H1 (cell line): ENCODE measurements at regions not wholly inside any gene's neighbourhood (a gene's known extent, or its start where the extent isn't known, plus 50 kb on each side); places are given as distances from the start of the nearest gene placed in this dataset.

Experiments used
- CTCF ChIA-PET: fragments of 300-600 bp; sonication (Branson Sonifier 250); formaldehyde crosslinking; loops from one replicate; lab custom pipeline; 2021; ENCODE audit not compliant: partially characterized antibody; lab: Charles Lee
- POLR2A ChIA-PET: fragments of 300-600 bp; sonication (Branson Sonifier 250); formaldehyde crosslinking; loops from one replicate; lab custom pipeline; 2021; ENCODE audit warnings: inconsistent platforms; ENCODE audit not compliant: partially characterized antibody; lab: Charles Lee
- DNase-seq, 2 experiments: peaks; one replicate each; pipeline versions ENCODE4 v3.0.0 to v3.0.0-alpha.2; 2010 to 2022; ENCODE audit warnings: low spot score in 2 of 2, low read depth in 1 of 2, mixed read lengths in 1 of 2
- FAIRE-seq: peaks from 2 replicates; lab custom pipeline; 2011; peaks lifted over from hg19 to GRCh38; lab: Jason Lieb, UNC
- H2AFZ ChIP-seq: 2 replicates; pipeline ENCODE4 v1.8.1; 2012; ENCODE audit warnings: low read length, inconsistent platforms
- H2AK5ac ChIP-seq: 2 replicates; pipeline ENCODE4 v1.6.1; 2013; ENCODE audit warnings: low read depth, low read length
- H2BK120ac ChIP-seq: replicated peaks from 2 replicates; pipeline ENCODE3; 2013; ENCODE audit warnings: low read depth, low read length, inconsistent platforms
- H2BK12ac ChIP-seq: 2 replicates; pipeline ENCODE4 v1.6.1; 2013; ENCODE audit warnings: low read depth, low read length
- H2BK15ac ChIP-seq: 2 replicates; pipeline ENCODE4 v1.6.1; 2013; ENCODE audit warnings: low read length
- H2BK20ac ChIP-seq: 2 replicates; pipeline ENCODE4 v1.6.1; 2013; ENCODE audit warnings: low read length
- H2BK5ac ChIP-seq: 2 replicates; pipeline ENCODE4 v1.6.1; 2013; ENCODE audit warnings: low read depth, low read length
- H3K14ac ChIP-seq: 2 replicates; pipeline ENCODE4 v1.6.1; 2013; ENCODE audit warnings: inconsistent platforms; ENCODE audit not compliant: insufficient read length
- H3K18ac ChIP-seq: 2 replicates; pipeline ENCODE4 v1.6.1; 2013; ENCODE audit warnings: low read length; ENCODE audit errors: extremely low read depth
- H3K23ac ChIP-seq: 2 replicates; pipeline ENCODE4 v1.6.1; 2013; ENCODE audit warnings: inconsistent platforms; ENCODE audit not compliant: insufficient read length
- H3K23me2 ChIP-seq: 2 replicates; pipeline ENCODE4 v1.6.1; 2013; ENCODE audit warnings: low read depth, low read length
- H3K27ac ChIP-seq: 2 replicates; pipeline ENCODE4 v1.6.1; 2011; ENCODE audit warnings: low read depth, low read length, inconsistent platforms
- H3K27me3 ChIP-seq, 4 experiments: replicated peaks in 1 of 4; 1 replicate in 1 of 4; 2 replicates in 3 of 4; pipeline versions ENCODE4 v1.6.1 to v1.8.1; 2011 to 2013; ENCODE audit warnings: low read length in 3 of 4, mild to moderate bottlenecking in 3 of 4, inconsistent platforms in 2 of 4, mixed read lengths in 2 of 4, moderate library complexity in 1 of 4; ENCODE audit not compliant: control insufficient read depth in 3 of 4, insufficient read depth in 3 of 4; ENCODE audit errors: extremely low read depth in 1 of 4
- H3K36me3 ChIP-seq, 4 experiments: 2 replicates each; pipeline versions ENCODE4 v1.6.1 to v1.8.1; 2011 to 2013; ENCODE audit warnings: mild to moderate bottlenecking in 4 of 4, low read length in 3 of 4, moderate library complexity in 2 of 4, control low read depth in 1 of 4, inconsistent platforms in 1 of 4; ENCODE audit not compliant: insufficient read depth in 4 of 4, control insufficient read depth in 2 of 4
- H3K4ac ChIP-seq: replicated peaks from 2 replicates; pipeline ENCODE3; 2013; ENCODE audit warnings: low read length, low read depth, mixed read lengths, inconsistent platforms; ENCODE audit not compliant: insufficient read length
- H3K4me1 ChIP-seq, 4 experiments: replicated peaks in 1 of 4; 1 replicate in 1 of 4; 2 replicates in 3 of 4; pipeline versions ENCODE4 v1.6.1 to v1.8.1; 2011 to 2013; ENCODE audit warnings: low read length in 3 of 4, inconsistent platforms in 2 of 4, mixed read lengths in 1 of 4; ENCODE audit not compliant: insufficient read depth in 4 of 4, control insufficient read depth in 3 of 4
- H3K4me2 ChIP-seq, 2 experiments: 2 replicates each; pipeline versions ENCODE4 v1.6.1 to v1.8.1; 2011 to 2013; ENCODE audit warnings: low read depth in 2 of 2, low read length in 2 of 2, control low read depth in 1 of 2, inconsistent platforms in 1 of 2, mild to moderate bottlenecking in 1 of 2; ENCODE audit not compliant: insufficient read depth in 1 of 2
- H3K4me3 ChIP-seq, 4 experiments: fragments of 200-600, 300-600 bp in 1 of 4; sonication (generic), shearing (Covaris generic), sonication (Bioruptor Twin) in 1 of 4; 2 replicates each; pipeline versions ENCODE4 v1.5.1 to v1.8.1; 2011 to 2016; ENCODE audit warnings: low read length in 4 of 4, low read depth in 3 of 4, control low read depth in 2 of 4, inconsistent platforms in 2 of 4, mild to moderate bottlenecking in 2 of 4, mixed read lengths in 1 of 4, moderate library complexity in 1 of 4; ENCODE audit not compliant: insufficient read depth in 2 of 4; ENCODE audit errors: extremely low read depth in 1 of 4
- H3K56ac ChIP-seq: replicated peaks from 2 replicates; pipeline ENCODE3; 2013; ENCODE audit warnings: low read depth, mild to moderate bottlenecking, mixed read lengths, low read length, inconsistent platforms; ENCODE audit not compliant: insufficient read length
- H3K79me1 ChIP-seq: 2 replicates; pipeline ENCODE4 v1.6.1; 2013; ENCODE audit warnings: low read depth, low read length, control low read depth
- H3K79me2 ChIP-seq, 2 experiments: 2 replicates each; pipeline versions ENCODE4 v1.6.1 to v1.8.1; 2012 to 2013; ENCODE audit warnings: low read length in 2 of 2, mild to moderate bottlenecking in 2 of 2, inconsistent platforms in 1 of 2; ENCODE audit not compliant: insufficient read depth in 2 of 2, control insufficient read depth in 1 of 2
- H3K9ac ChIP-seq, 4 experiments: replicated peaks in 1 of 4; 1 replicate in 1 of 4; 2 replicates in 3 of 4; pipeline versions ENCODE4 v1.6.1 to v1.8.1; 2011 to 2013; ENCODE audit warnings: low read depth in 3 of 4, low read length in 3 of 4, control low read depth in 2 of 4, mild to moderate bottlenecking in 2 of 4, moderate library complexity in 2 of 4, inconsistent platforms in 1 of 4; ENCODE audit errors: extremely low read depth in 1 of 4
- H3K9me3 ChIP-seq, 2 experiments: 2 replicates each; pipeline versions ENCODE4 v1.6.1 to v1.8.1; 2012 to 2013; ENCODE audit warnings: mild to moderate bottlenecking in 2 of 2, moderate library complexity in 2 of 2, control low read depth in 1 of 2, inconsistent platforms in 1 of 2, low read depth in 1 of 2, low read length in 1 of 2, mixed read lengths in 1 of 2; ENCODE audit not compliant: insufficient read depth in 2 of 2
- H4K20me1 ChIP-seq, 2 experiments: replicated peaks in 1 of 2; 2 replicates each; pipeline versions ENCODE3 to v1.8.1; 2011 to 2013; ENCODE audit warnings: inconsistent platforms in 2 of 2, low read length in 2 of 2, mild to moderate bottlenecking in 1 of 2; ENCODE audit not compliant: insufficient read depth in 2 of 2, control insufficient read depth in 1 of 2
- H4K5ac ChIP-seq: 2 replicates; pipeline ENCODE4 v1.6.1; 2013; ENCODE audit warnings: low read length, low read depth, mixed read lengths, inconsistent platforms; ENCODE audit not compliant: insufficient read length
- H4K8ac ChIP-seq: 2 replicates; pipeline ENCODE4 v1.8.0; 2013; ENCODE audit warnings: mild to moderate bottlenecking, moderate library complexity, low read length, inconsistent platforms; ENCODE audit not compliant: insufficient read depth; ENCODE audit errors: extremely low read depth
- H4K91ac ChIP-seq: replicated peaks from 2 replicates; pipeline ENCODE3; 2013; ENCODE audit warnings: low read length, mixed read lengths, inconsistent platforms; ENCODE audit not compliant: insufficient read length
- SAP30 ChIP-seq: fragments of 300-600 bp; sonication (generic); IDR thresholded peaks from 2 replicates; pipeline ENCODE4 v1.7.1; 2012; ENCODE audit warnings: low read length, moderate library complexity, mild to moderate bottlenecking, inconsistent platforms; ENCODE audit not compliant: insufficient read depth, insufficient replicate concordance
- WGBS, 2 experiments: shearing (Covaris generic) in 1 of 2; methylation state at CpG; one replicate each; pipeline versions ENCODE4 v1.1.6 to v1.1.7; 2013 to 2015; ENCODE audit warnings: low lambda C conversion rate in 2 of 2, mixed read lengths in 2 of 2, inconsistent platforms in 1 of 2, low coverage in 1 of 2, missing lambda C conversion rate in 1 of 2; ENCODE audit not compliant: insufficient replicate concordance in 2 of 2, insufficient coverage in 1 of 2, insufficient read length in 1 of 2; ENCODE audit errors: extremely low coverage in 1 of 2, missing lambda C conversion rate in 1 of 2; 5-methylcytosine and 5-hydroxymethylcytosine counted together
- TF ChIP-seq, protein P1 (sequence below): IDR thresholded peaks from 2 replicates; pipeline ENCODE4 v1.6.1; 2012; ENCODE audit warnings: low read length, inconsistent platforms
- TF ChIP-seq, protein P2 (sequence below): IDR thresholded peaks from 2 replicates; pipeline ENCODE4 v1.6.1; 2012; ENCODE audit warnings: inconsistent platforms

DNA sequence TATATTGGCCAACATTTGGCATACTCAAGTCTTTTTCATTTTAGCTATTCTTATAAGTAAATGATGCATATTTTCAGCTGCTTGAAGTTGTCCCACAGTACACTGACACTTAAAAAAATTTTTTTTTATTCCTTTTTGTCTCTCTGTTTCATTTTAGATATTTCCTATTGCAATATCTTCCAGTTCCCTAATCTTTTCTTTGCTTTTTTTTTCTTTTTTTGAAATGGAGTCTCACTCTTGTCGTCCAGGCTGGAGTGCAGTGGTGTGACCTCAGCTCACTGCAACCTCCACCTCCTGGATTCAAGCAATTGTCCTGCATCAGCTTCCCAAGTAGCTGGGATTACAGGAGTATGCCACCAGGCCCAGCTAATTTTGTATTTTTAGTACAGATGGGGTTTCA lies 217.4 kb upstream of the KRR1 start:
- Histone ChIP-seq H3K14ac (no peak overlapping the region), H3K79me2 (no peaks in the 10 kb centered on the region), H3K27me3 (no peaks in the 10 kb centered on the region), H3K18ac (no peak overlapping the region), H4K91ac (no peak overlapping the region), H2BK15ac (no peak overlapping the region), H3K23ac (no peak overlapping the region), H4K20me1 (no peaks in the 10 kb centered on the region), H3K4me1 (peaks cover 0 to 6% (median under 1%) of the 10 kb centered on the region in 4 experiments; a peak in 3 of 7 replicates), H3K36me3 (no peaks in the 10 kb centered on the region), H3K79me1 (no peaks in the 10 kb centered on the region), H2AFZ (no peak overlapping the region), H3K56ac (no peak overlapping the region), H3K9ac (no peak overlapping the region), H3K27ac (no peak overlapping the region), H4K8ac (no peak overlapping the region), H3K23me2 (no peaks in the 10 kb centered on the region), H3K4me2 (no peak overlapping the region), H2BK5ac (no peak overlapping the region), H3K4ac (no peak overlapping the region), H2BK120ac (no peak overlapping the region), H4K5ac (no peak overlapping the region), H3K4me3 (no peak overlapping the region), H3K9me3 (no peaks in the 10 kb centered on the region), H2BK20ac (no peak overlapping the region), H2AK5ac (no peak overlapping the region), H2BK12ac (no peak overlapping the region)
- ChIA-PET CTCF (interaction anchor here (0.6 to 0.9 kb wide), 3 partner anchors 9 to 642 kb away, joined by 3 to 4 read pairs (median 3); no protein-coding TSS in a partner anchor), POLR2A (no interaction called here)
- FAIRE-seq (no peak), DNase-seq (no peak)
- TF ChIP-seq, protein P1, sequence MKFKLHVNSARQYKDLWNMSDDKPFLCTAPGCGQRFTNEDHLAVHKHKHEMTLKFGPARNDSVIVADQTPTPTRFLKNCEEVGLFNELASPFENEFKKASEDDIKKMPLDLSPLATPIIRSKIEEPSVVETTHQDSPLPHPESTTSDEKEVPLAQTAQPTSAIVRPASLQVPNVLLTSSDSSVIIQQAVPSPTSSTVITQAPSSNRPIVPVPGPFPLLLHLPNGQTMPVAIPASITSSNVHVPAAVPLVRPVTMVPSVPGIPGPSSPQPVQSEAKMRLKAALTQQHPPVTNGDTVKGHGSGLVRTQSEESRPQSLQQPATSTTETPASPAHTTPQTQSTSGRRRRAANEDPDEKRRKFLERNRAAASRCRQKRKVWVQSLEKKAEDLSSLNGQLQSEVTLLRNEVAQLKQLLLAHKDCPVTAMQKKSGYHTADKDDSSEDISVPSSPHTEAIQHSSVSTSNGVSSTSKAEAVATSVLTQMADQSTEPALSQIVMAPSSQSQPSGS: no peak
- TF ChIP-seq, protein P2, sequence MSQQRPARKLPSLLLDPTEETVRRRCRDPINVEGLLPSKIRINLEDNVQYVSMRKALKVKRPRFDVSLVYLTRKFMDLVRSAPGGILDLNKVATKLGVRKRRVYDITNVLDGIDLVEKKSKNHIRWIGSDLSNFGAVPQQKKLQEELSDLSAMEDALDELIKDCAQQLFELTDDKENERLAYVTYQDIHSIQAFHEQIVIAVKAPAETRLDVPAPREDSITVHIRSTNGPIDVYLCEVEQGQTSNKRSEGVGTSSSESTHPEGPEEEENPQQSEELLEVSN: no peak
- TF ChIP-seq SAP30: no peak
- 78% methylated on average over 1 of the region's 1 CpG; no CpG with 5 or more reads in 1 of the 2 experiments for WGBS, 2 experiments
